ENCODE measurements at regions not wholly inside any gene's neighbourhood (a gene's known extent, or its start where the extent isn't known, plus 50 kb on each side); places are given as distances from the start of the nearest gene placed in this dataset.

GRCh38 chr4:65096630-65097029 lies 573.7 kb downstream of the EPHA5 start:
- H3K27ac ChIP-seq (ENCODE audit: extremely low read length, insufficient read depth, low read length), result no peak overlapping the region
- H3K9ac ChIP-seq (ENCODE audit: insufficient read depth, low read depth, low read length), result no peak overlapping the region
- H3K9me3 ChIP-seq (ENCODE audit: low read length), result no peaks in the 10 kb centered on the region
- no TSS peak for BruUV-seq (replicated peaks)
- intact Hi-C loops (cut with micrococcal nuclease; ENCODE audit: unreplicated experiment) (no loop called here), in situ Hi-C loops (cut with HindIII; ENCODE audit: extremely low pct_ligation_motif_present, low pct_unique_long_range_greater_than_20kb) (no loop called here)
- POLR2A ChIA-PET, result no interaction called here
- CTCF ChIA-PET (ENCODE audit: low intra/inter-chr PET ratio, low total read pairs), result no interaction called here
- WGBS (ENCODE audit: low lambda C conversion rate), result 0% methylated on average over 1 of the region's 1 CpG
- no peaks in the 10 kb centered on the region for H3K79me2 ChIP-seq (ENCODE audit: insufficient read depth, low read length)
- no peak for ATAC-seq
- no peak for DNase-seq (ENCODE audit: low spot score)
- no peaks in the 10 kb centered on the region for H3K36me3 ChIP-seq (replicated peaks in 1 of 2; ENCODE audit: control insufficient read depth in 1 of 2, insufficient read depth in 2 of 2, low read length in 2 of 2)
- H3K4me1 ChIP-seq (ENCODE audit: insufficient read depth, low read length), result no peaks in the 10 kb centered on the region
- H4K20me1 ChIP-seq (ENCODE audit: insufficient read depth, low read length), result no peaks in the 10 kb centered on the region
- no peak overlapping the region for H3K4me2 ChIP-seq (ENCODE audit: low read depth, low read length)
- no peak overlapping the region for H3K4me3 ChIP-seq (replicated peaks in 1 of 3; ENCODE audit: insufficient read depth in 1 of 3, low read depth in 2 of 3, low read length in 3 of 3)
- peak; percentile 97 for TF ChIP-seq ZNF850 (CRISPR knock-in tag; conservative IDR thresholded peaks at IDR 0.05)
- TF ChIP-seq MTA1 (CRISPR knock-in tag; IDR thresholded peaks at IDR 0.05; ENCODE audit: borderline replicate concordance), result no peak
- H3K27me3 ChIP-seq (ENCODE audit: control insufficient read depth in 1 of 2, insufficient read depth in 2 of 2, low read length in 2 of 2), result no peaks in the 10 kb centered on the region
- no peak overlapping the region for H2AFZ ChIP-seq (ENCODE audit: low read length)
- FAIRE-seq, result no peak

- CTCF ChIA-PET (ENCODE audit: low intra/inter-chr PET ratio, low total read pairs), result no interaction called here
Observed at GRCh38 chr4:65089666-65090065, 580.6 kb downstream of the EPHA5 start.

GRCh38 chr4:65083076-65083475 lies 587.2 kb downstream of the EPHA5 start:
- H3K36me3 ChIP-seq (replicated peaks in 1 of 2; ENCODE audit: control insufficient read depth in 1 of 2, insufficient read depth in 2 of 2, low read length in 2 of 2), result no peaks in the 10 kb centered on the region
- no peaks in the 10 kb centered on the region for H3K27me3 ChIP-seq (ENCODE audit: control insufficient read depth in 1 of 2, insufficient read depth in 2 of 2, low read length in 2 of 2)
- no peak overlapping the region for H3K27ac ChIP-seq (ENCODE audit: extremely low read length, insufficient read depth, low read length)
- POLR2A ChIA-PET, result no interaction called here
- in situ Hi-C loops (cut with HindIII; ENCODE audit: extremely low pct_ligation_motif_present, low pct_unique_long_range_greater_than_20kb) (no loop called here), intact Hi-C loops (cut with micrococcal nuclease; ENCODE audit: unreplicated experiment) (no loop called here)
- H3K9ac ChIP-seq (ENCODE audit: insufficient read depth, low read depth, low read length), result no peak overlapping the region
- H2AFZ ChIP-seq (ENCODE audit: low read length), result no peak overlapping the region
- WGBS (ENCODE audit: low lambda C conversion rate), result 0% methylated on average over 3 of the region's 3 CpGs
- CTCF ChIA-PET (ENCODE audit: low intra/inter-chr PET ratio, low total read pairs), result no interaction called here
- no peak overlapping the region for H3K4me2 ChIP-seq (ENCODE audit: low read depth, low read length)
- BruUV-seq (replicated peaks), result no TSS peak
- no peaks in the 10 kb centered on the region for H3K4me1 ChIP-seq (ENCODE audit: insufficient read depth, low read length)
- no peaks in the 10 kb centered on the region; the same call in 1 of the 2 replicates for H3K9me3 ChIP-seq (ENCODE audit: low read length)
- no peak for FAIRE-seq
- H3K79me2 ChIP-seq (ENCODE audit: insufficient read depth, low read length), result no peaks in the 10 kb centered on the region
- H4K20me1 ChIP-seq (ENCODE audit: insufficient read depth, low read length), result no peaks in the 10 kb centered on the region
- DNase-seq (ENCODE audit: low spot score), result no peak
- ATAC-seq, result no peak
- no peak overlapping the region for H3K4me3 ChIP-seq (replicated peaks in 1 of 3; ENCODE audit: insufficient read depth in 1 of 3, low read depth in 2 of 3, low read length in 3 of 3)
- TF ChIP-seq ZNF382 (CRISPR knock-in tag; IDR thresholded peaks at IDR 0.05; ENCODE audit: borderline replicate concordance) (no peak), RFX3 (CRISPR knock-in tag; IDR thresholded peaks at IDR 0.05) (no peak), ISL2 (CRISPR knock-in tag; IDR thresholded peaks at IDR 0.05) (no peak), TRIM22 (IDR thresholded peaks at IDR 0.05) (no peak), TAF1 (CRISPR knock-in tag; IDR thresholded peaks at IDR 0.05) (no peak), ZBTB42 (CRISPR knock-in tag; IDR thresholded peaks at IDR 0.05) (no peak), ZNF343 (CRISPR knock-in tag; IDR thresholded peaks at IDR 0.05) (no peak), KLF16 (CRISPR knock-in tag; IDR thresholded peaks at IDR 0.05) (no peak), RBFOX2 (IDR thresholded peaks at IDR 0.05; ENCODE audit: low read depth, low read length) (no peak), ZNF841 (CRISPR knock-in tag; IDR thresholded peaks at IDR 0.05; ENCODE audit: borderline replicate concordance) (no peak)
- TF ChIP-seq, protein P1, sequence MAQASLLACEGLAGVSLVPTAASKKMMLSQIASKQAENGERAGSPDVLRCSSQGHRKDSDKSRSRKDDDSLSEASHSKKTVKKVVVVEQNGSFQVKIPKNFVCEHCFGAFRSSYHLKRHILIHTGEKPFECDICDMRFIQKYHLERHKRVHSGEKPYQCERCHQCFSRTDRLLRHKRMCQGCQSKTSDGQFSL (CRISPR knock-in tag; IDR thresholded peaks at IDR 0.05), result no peak

More at GRCh38 chr4:65089666-65090065, 580.6 kb downstream of the EPHA5 start:
- Histone ChIP-seq H2AFZ (ENCODE audit: low read length) (no peak overlapping the region), H3K9me3 (ENCODE audit: low read length) (no peaks in the 10 kb centered on the region; the same call in 1 of the 2 replicates), H3K4me1 (ENCODE audit: insufficient read depth, low read length) (no peaks in the 10 kb centered on the region), H4K20me1 (ENCODE audit: insufficient read depth, low read length) (no peaks in the 10 kb centered on the region), H3K9ac (ENCODE audit: insufficient read depth, low read depth, low read length) (no peak overlapping the region), H3K4me2 (ENCODE audit: low read depth, low read length) (no peak overlapping the region), H3K79me2 (ENCODE audit: insufficient read depth, low read length) (no peaks in the 10 kb centered on the region), H3K27me3 (ENCODE audit: control insufficient read depth in 1 of 2, insufficient read depth in 2 of 2, low read length in 2 of 2) (no peaks in the 10 kb centered on the region), H3K4me3 (replicated peaks in 1 of 3; ENCODE audit: insufficient read depth in 1 of 3, low read depth in 2 of 3, low read length in 3 of 3) (no peak overlapping the region), H3K36me3 (replicated peaks in 1 of 2; ENCODE audit: control insufficient read depth in 1 of 2, insufficient read depth in 2 of 2, low read length in 2 of 2) (no peaks in the 10 kb centered on the region), H3K27ac (ENCODE audit: extremely low read length, insufficient read depth, low read length) (no peak overlapping the region)
- no peak for ATAC-seq
- TF ChIP-seq STAG1 (CRISPR knock-in tag; IDR thresholded peaks at IDR 0.05), result peak; percentile 28; the same call in 1 of the 2 replicates
- TF ChIP-seq HHEX (CRISPR knock-in tag; IDR thresholded peaks at IDR 0.05), result no peak
- intact Hi-C loops (cut with micrococcal nuclease; ENCODE audit: unreplicated experiment), result no loop called here
- in situ Hi-C loops (cut with HindIII; ENCODE audit: extremely low pct_ligation_motif_present, low pct_unique_long_range_greater_than_20kb), result no loop called here
- DNase-seq (ENCODE audit: low spot score), result no peak
- no peak for FAIRE-seq
- BruUV-seq (replicated peaks), result no TSS peak
- POLR2A ChIA-PET, result no interaction called here

All from HepG2 (cell line).